OCI-LY3 (cell line): ENCODE measurements at regions not wholly inside any gene's neighbourhood (a gene's known extent, or its start where the extent isn't known, plus 50 kb on each side); places are given as distances from the start of the nearest gene placed in this dataset.

ENCODE experiments used
- EZH2phosphoT487 ChIP-seq: fragments of 200-600 bp; shearing (Covaris generic); IDR thresholded peaks from 2 replicates; pipeline ENCODE4 v1.6.1; 2018; ENCODE audit warnings: antibody characterized with exemption, mixed run types, low read depth
- TF ChIP-seq, protein P1 (sequence below): fragments of 200-600, 300-600 bp; sonication (generic); IDR thresholded peaks from 2 replicates; pipeline ENCODE4 v1.5.1; 2014; ENCODE audit warnings: antibody characterized with exemption, low read length, low read depth

DNA sequence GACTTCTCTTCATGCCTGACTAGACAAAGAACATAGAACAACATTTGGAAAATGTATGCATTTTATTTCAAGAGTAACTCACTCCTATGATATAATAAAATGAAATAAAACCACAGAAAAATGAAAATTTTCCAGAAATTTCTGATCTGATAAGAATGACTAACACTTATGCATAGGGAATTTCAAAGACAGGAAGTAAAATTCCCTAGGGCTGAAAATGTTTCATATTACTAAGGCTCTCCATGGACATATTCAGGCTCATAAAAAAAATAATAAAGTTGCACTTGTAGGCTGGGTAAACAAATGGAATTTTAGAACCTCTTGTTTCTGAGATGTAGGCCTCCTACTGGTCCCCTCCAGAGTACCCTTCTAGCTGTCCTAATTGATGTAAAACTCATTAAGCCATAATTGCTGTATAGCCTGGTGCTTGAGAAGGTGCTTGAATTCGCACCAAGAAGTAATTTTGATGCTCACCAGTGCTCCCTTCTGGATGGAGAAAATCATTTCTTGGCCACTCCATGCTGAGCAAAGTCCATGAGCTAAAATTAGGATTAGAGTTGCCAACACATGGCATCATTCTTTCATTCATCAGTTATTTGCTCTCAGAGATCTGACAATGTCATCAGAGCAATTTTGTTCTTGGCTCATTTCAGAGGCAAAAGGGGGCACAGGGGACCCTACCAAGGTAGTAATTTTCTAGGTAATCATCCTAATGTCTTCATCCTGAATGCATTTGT lies 641.0 kb upstream of the CAMK1G start:
- TF ChIP-seq, protein P1, sequence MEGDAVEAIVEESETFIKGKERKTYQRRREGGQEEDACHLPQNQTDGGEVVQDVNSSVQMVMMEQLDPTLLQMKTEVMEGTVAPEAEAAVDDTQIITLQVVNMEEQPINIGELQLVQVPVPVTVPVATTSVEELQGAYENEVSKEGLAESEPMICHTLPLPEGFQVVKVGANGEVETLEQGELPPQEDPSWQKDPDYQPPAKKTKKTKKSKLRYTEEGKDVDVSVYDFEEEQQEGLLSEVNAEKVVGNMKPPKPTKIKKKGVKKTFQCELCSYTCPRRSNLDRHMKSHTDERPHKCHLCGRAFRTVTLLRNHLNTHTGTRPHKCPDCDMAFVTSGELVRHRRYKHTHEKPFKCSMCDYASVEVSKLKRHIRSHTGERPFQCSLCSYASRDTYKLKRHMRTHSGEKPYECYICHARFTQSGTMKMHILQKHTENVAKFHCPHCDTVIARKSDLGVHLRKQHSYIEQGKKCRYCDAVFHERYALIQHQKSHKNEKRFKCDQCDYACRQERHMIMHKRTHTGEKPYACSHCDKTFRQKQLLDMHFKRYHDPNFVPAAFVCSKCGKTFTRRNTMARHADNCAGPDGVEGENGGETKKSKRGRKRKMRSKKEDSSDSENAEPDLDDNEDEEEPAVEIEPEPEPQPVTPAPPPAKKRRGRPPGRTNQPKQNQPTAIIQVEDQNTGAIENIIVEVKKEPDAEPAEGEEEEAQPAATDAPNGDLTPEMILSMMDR, result no peak
- no peak for TF ChIP-seq EZH2phosphoT487
